A172 (cell line): ENCODE measurements at regions not wholly inside any gene's neighbourhood (a gene's known extent, or its start where the extent isn't known, plus 50 kb on each side); places are given as distances from the start of the nearest gene placed in this dataset.
"Not testable (repeated sequence)": the region's sequence is repeated elsewhere in the genome, so short reads cannot be mapped to it uniquely, and the experiment has no call there.

ENCODE experiments used
- DNase-seq: peaks from one replicate; pipeline ENCODE4 v3.0.0-alpha.2; 2015; ENCODE audit warnings: low spot score

DNA sequence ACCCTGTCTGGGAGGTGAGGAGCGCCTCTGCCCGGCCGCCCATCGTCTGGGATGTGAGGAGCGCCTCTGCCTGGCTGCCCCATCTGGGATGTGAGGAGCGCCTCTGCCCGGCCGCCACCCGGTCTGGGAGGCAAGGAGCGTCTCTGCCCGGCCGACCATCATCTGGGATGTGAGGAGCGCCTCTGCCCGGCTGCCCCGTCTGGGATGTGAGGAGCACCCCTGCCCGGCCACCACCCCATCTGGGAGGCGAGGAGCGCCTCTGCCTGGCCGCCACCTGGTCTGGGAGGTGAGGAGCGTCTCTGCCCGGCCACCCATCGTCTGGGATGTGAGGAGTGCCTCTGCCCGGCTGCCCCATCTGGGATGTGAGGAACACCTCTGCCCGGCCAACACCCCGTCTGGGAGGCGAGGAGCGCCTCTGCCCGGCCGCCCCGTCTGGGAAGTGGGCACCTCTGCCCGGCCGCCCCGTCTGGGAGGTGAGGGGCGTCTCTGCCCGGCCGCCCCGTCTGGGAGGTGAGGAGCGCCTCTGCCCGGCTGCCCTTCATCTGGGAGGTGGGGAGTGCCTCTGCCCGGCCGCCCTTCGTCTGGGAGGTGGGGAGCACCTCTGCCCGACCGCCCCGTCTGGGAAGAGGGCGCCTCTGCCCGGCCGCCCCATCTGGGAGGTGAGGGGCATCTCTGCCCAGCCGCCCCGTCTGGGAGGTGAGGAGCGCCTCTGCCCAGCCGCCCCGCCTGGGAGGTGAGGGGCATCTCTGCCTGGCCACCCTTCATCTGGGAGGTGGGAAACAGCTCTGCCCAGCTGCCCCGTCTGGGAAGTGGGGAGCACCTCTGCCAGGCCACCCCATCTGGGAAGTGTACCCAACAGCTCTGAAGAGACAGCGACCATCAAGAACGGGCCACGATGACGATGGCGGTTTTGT is 399.7 kb downstream of the CAAP1 start:
- not testable (repeated sequence) for DNase-seq

DNA sequence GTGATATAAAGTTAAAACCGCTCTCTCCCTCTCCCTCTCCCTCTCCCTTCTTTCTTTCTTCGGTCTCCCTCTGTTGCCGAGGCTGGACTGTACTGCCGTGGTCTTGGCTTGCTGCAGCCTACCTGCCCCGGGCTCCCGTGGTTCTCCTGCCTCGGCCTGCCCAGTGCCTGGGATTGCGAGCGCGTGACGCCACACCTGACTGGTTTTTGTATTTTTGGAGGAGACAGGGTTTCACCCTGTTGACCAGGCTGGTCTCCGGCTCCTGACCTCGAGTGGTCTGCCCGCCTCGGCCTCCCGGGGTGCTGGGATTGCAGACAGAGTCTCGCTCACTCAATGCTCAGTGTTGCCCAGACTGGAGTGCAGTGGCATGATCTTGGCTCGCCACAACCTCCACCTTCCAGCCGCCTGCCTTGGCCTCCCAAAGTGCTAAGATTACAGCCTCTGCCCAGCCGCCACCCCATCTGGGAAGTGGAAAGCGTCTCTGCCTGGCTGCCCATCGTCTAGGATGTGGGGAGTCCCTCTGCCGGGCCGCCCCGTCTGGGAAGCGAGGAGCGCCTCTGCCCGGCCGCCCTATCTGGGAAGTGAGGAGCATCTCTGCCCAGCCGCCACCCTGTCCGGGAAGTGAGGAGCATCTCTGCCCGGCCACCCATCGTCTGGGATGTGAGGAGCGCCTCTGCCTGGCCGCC is 400.5 kb downstream of the CAAP1 start:
- DNase-seq = not testable (repeated sequence)

DNA sequence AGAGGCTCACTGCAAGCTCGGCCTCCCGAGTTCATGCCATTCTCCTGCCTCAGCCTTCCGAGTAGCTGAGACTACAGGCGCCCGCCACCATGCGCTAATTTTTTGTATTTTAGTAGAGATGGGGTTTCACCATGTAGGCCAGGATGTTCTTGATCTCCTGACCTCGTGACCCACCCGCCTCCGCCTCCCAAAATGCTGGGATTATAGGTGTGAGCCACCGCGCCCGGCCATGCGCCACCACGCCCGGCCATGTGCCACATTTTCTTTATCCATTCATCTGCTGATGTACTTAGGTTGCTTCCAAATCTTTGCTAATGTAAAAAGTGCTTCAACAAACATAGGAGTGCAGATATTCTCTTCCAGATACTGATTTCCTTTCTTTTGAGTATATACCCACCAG is 408.6 kb downstream of the CAAP1 start:
- no peak for DNase-seq

DNA sequence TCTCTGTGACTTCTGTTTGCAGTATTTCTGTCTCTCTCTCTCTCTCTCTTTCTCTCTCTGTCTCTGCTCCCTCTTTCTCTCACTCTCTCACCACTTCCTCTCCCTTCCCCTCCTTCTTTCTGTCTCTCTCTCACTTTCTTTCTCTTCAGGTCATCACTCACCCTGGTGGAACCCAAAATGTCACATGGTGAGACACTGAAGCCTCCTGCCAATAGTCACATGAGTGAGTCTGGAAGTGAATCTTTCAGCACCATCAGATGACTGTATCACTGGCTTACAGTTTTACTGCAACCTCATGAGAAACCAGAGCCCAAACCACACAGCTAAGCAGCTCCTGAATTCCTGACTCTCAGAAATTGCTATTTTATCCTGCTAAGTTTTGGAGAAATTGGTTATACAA is 414.6 kb downstream of the CAAP1 start:
- DNase-seq = no peak

DNA sequence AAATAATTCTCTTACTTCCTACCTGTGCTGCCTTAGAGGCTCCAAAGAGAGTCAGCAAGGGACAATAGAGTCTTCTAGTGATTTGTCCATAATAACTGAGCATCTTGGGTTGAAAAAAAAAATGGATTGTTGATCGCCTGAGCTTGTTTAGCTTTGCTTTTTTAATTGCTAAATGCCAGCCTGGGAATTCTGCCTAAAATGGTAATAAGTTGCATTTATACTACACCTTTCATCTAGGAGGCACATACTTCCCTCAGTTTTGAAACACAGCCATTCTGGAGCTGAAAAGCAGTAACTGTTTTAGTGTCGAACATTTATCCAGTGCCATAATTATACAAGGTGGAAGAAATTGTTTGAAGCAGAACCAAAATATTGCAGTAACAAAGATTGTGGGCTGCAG is 421.3 kb downstream of the CAAP1 start:
- DNase-seq = no peak

DNA sequence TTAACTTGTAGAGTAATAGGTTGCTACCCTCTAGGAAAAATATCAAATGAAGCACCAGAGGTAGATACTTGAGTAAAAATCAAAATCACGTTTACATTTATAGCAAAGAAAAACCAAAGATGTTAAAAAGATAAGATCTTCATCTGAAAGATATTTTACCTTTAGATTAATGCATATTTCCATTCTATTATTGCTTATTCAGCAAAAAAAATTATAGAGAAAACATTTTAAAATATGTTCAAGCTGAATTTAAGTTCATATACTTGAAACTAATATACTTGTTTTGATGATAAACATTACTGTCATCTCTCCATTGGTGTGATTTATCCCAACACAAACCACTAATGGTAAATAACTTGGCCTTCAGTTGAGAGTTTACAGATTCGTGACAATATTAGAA is 422.3 kb downstream of the CAAP1 start:
- no peak for DNase-seq

DNA sequence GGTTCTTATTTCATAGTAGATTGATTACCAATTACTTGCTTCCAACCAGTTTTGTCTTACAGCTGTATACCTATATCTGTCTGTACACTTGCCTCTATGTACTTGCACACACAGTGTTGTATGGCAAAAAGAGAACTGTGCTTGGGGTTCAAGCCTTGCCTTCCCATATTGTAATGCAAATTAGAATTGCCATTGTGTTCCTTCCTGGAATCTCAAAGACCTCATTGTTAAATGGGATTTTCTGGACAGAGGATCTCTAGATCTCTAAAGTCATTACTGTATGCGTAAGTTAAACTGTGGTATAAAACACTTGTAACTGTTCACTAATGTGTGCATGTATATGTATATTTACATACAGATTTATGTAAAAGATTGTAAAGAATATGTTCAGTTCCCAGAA is 428.8 kb downstream of the CAAP1 start:
- DNase-seq = no peak

DNA sequence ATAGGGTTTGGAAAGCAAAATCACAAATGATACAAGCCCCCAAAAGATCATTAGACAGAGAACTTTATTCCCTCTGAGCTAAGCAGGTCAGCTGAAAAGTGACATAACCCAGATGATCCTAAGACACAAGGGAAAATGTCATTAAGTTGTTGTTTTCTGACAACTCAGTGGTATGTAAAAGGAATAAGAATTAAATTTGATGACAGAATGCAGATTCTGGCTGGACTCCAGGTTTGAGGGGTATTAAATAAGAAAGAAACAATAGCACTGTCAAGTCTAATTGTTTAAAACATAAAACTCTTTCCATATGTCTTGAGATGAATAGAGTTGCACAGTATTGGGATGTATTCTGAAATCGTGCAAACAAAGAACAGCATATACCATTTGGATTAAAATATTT is 429.9 kb downstream of the CAAP1 start:
- DNase-seq = no peak

DNA sequence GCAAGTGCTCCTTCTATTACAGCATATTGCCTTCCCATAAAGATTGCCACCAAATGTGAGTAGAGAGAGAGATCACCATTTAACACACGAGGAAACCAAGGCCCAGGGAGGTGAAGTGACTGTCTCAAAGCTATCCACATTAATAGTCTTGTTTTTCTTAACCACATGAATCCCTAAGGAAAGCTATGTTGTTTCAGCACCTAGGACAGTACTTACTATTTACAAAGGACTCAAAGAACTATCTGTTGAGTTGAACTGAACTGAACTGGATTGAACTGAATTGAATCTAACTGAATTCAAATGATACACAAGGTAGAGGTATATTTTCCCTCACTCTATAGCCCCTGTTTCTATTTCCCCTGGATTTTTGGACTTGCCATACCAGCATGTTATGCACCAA is 430.4 kb downstream of the CAAP1 start:
- DNase-seq = no peak

DNA sequence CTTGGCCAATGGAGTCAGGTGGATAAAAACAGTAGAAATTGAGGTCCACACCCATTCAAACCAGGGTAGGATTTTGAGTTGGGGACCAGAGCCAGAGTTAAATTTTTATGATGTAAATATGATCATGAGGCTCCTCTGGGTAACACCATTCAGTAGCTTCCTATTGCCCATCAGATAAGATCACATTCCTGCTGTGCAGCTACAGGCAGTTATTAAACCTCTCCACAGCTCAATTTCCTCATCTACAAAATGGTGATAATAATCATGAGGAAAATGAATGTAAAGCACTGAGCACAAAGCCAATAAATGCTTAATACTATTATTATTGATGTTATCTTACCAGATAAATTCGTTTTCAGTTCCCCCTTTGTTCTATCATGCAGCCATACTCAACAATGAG is 432.0 kb downstream of the CAAP1 start:
- DNase-seq = no peak

DNA sequence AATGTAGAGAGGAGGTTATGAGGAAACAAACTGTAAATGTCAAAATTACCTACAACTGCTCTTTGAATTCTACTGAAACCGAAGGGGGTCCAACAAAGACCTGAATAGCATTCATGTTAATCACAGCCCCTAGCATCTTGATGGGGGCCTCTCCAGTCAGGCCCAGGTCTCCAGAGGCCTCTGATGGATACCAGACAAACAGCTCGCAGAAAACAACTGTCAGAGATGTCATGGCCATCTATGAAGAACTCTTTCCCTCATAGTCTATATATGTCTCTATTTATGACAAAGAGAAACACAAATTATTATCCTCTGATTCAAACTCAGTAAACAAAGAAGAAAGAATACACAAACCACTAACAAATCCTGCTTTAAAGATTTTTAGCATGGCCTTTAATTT is 432.6 kb downstream of the CAAP1 start:
- no peak for DNase-seq

DNA sequence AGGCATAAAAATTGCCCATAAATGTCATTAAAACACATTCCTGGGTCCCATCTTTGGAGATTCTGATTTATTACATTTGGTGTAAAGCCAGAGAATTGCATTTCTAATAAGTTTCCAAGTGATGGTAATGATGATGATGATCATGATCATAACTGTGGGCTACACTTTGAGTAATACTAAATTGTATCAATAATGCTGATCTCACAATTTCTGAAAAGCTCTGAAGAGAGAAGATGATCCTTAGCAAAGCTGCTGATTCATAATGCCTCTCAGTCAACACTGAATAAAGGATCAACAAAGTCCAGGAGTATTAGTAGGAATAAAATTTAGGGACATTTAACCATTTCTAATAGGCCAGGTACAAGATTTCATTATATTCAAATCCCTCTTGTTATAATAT is 434.5 kb downstream of the CAAP1 start:
- no peak for DNase-seq

DNA sequence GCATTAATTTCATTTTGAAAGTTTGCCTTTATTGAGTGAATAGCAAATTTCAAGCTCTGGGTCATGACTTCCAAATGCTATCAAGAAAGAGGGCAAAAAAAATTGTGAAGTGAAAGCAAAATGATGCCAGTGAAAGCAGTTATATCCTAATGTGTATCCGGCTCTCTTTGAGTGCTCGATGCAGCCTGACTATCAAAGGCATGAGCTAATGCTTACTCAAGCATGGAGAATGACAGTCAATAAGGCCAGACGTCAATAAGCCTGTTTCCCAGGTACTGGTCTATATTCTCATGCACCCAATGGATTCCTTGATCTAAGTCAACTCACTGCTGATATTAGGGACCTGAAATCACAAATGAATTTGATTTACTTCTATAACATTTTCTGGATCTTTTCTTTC is 435.5 kb downstream of the CAAP1 start:
- no peak for DNase-seq

DNA sequence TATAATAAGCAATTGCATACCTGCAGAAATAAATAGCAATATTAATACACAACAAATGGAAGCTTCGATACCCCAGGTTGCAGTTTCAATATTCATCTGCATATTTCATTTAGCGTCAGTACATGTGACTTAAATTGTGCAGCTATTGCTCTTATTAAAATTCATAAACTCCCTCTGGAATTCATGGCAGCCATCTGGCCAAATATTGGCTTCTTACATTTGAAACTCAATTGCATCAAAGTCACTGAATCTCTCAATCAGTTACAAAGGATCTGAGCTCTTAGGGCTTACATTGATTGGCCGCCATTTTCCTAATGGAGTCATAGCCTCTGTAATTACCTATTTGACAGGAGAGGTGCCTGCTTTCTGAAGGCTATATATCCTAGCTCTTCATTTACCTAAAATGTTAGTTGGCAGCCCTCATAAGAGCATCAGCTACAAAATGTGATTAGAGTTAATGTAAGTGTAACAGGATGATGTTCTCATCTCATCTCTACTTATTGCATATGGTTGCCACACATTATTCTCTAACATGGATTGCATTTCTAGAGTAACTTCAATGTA is 453.5 kb downstream of the CAAP1 start:
- DNase-seq = no peak

DNA sequence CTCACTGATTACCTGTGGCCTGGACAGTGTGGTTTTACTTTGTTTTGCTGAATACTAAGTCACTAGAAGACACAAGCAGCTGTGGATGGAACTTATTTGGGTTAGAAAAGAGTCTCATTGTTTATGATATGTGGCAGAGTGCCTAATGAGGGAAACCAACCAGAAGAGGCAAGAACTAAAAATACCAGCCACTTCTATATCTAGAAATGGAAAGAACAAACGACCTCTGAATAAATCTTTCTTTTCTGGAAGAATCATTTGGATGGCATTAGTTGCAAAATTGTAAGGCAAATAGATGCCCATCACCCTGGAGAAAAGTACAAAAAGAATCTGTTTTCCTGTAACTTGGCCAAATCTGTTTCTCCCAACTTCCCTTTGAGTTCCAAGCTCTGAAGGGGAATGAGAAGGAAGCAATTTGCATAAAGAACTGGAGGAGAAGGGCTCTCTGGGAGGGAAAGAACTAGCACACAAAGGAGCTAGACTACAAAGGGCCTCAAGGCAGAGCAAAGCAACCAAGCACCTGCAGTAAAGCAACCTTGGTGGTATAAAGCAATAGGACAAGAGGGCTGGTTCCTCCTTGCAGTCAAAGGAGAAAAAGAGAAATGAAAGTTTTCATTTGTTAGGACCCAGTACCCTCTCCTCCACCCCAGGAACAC is 455.4 kb downstream of the CAAP1 start:
- DNase-seq = no peak

DNA sequence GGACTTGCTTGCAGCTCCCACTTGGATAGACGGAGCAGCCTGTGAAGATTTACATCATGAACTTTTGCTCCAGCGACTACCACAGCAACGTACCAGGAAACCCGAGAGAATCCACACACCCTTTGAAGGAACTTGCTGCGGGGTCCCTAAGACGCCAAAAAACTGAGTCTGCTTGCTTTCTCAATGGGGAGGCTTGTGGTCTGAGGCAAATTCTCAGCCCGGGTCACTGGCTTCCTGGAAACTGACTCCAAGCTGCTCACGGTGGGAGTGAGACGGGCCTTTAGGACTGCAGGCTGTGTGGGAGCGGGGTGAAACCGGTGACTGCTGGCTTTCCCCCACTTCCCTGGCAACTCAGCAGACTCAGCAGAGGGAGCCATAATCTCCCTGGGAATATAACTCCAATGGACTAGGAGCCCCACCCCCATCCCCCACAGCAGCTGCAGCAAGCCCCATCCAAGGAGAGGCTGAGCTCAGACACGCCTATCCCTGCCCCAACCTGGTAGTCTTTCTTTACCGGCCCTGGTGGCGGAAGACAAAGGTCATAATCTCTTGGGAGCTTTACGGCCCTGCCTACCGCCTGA is 466.0 kb downstream of the CAAP1 start:
- no peak for DNase-seq

DNA sequence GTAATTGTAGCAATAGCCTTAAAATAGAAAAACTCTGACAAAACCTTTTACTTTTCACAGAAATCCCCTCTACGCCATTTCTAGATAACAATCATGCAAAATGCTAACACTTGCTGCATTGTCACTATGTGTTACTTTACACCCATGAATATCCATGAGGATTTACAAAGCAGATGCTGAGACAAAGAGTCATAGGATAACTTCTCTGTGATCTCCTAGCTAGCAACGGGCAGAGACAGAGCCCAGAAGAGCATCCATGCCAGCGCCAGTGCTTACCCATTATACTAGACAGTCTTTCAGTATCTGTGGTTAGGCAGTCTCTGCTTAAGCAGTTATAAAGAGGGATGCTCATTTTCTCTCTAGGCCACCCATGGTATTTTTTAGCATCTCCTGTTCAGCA is 474.1 kb downstream of the CAAP1 start:
- DNase-seq = no peak

DNA sequence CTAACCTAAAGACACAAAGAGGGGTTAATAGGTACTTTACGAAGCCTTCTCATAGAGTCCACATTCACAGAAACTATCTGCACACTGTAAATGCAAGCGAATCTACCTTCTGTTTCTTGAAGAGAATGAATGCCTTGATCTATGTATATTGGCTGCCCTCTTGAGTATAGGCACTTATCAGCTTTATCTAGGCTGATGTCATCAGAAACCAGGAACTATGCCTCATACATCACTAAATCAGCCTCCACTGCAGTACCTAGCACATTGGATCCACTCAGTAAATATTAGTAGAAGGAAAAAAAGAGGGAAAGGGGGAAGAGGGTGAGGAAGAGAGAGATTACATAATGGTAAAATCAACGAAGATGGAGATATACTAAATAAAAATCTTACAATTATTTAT is 477.1 kb downstream of the CAAP1 start:
- no peak for DNase-seq

DNA sequence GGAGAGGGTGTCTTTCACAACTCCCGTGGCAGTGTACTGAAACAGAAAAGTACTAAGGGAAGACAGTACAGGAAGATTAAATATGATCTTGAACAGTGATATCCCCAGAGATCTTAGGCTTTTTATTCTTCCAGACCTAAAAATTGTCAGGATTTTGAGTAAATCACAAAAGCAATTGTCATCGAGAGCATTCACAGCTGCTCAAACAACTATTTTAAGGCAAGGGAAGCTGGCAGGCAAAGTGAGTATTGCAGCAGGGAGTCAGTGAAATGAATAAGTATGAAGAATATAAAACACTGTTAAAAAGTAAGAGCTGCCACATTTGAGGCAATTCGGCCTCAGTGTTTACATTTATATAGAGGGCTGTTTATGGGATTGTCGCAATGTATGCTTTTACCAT is 479.0 kb downstream of the CAAP1 start:
- DNase-seq = no peak

DNA sequence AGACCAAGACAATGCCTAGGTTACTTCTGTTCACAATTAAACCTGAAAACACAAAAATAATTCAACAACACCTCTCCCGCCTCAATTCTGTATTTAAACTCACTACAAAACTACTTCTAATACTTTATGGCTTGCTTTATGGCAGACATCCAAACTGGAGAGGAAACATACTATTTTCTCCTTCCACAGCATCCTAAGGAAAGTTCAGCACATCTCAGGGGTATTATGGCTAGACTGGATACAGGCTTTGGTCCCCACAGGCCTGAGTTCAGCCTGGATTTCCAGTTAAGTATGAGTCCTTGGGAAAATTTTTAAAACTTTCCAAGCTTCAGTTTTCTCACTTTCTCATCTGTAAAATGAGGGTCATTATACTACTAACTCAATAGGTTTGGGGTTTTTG is 480.2 kb downstream of the CAAP1 start:
- no peak for DNase-seq

DNA sequence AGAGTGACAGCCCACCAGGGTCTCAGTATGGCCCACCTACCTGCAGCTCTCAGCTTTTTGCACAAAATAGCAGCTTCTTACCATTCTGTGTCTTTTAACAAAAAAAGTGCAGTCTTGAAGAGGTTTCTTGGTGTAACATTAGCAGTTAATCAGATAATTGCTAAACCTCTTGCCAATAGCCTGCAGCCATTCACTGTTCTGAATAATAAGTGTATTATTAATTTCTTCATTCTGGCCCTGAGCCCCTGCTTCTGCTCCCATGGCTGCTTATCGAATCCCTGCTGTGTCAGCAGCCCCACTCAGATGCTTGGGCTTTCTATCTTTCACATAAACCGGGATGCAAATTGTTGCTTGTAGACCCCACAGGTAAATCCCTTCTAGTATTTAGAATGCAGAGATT is 485.9 kb downstream of the CAAP1 start:
- DNase-seq = no peak

DNA sequence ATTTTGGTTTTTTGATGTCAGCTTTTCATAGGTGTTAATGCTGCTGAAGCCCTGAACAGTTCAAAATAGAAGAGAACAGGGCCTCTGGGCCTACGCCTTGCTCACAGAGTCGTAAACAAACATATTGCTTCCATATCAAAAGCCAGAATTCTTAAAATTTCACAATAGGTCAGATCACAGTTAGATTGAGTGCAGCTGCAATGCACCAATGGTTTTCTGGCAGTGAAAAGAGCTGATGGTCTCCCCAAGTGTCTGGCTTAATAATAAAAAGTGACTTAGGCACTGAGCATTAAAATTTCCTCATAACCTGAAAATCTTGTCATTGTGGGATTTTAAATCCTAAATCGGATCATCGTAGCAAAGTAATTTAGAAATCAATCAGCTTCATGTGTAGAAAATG is 493.0 kb downstream of the CAAP1 start:
- no peak for DNase-seq
